GM21619 (cell line): ENCODE measurements at regions not wholly inside any gene's neighbourhood (a gene's known extent, or its start where the extent isn't known, plus 50 kb on each side); places are given as distances from the start of the nearest gene placed in this dataset.

Experiments
- ATAC-seq: cut with Tn5 transposase; IDR thresholded peaks from one replicate; pipeline ENCODE4 v1.9.1; 2021; ENCODE audit not compliant: unreplicated experiment

- no peak for ATAC-seq
These were observed 595.0 kb upstream of the BOD1L1 start for GRCh38 chr4:14222377-14223029.

- no peak for ATAC-seq
These were observed 595.9 kb upstream of the BOD1L1 start for GRCh38 chr4:14223461-14223860.

DNA sequence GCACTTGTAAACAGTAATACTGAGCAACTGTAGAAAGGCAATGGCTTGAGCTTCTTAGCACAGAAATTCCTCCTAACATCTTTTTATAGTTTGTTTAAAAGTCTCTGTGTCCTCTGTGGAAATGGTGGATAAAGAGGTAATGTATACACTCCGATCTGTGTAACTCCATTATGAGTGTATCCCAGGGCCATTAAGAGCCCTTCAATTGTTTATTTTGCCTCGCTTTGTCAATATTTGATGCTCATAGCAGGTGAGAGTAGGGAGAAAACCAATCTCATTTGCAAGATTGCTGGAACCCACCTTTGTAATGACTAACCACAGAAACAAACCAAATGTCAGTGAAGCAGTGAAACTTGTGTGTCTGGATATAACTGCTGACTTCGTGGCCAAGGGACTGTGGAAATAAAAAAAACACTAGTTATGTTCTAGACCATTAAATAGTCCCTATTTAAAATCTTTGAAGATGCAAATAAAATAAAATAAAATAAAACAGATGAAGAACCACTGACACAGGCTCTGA lies 598.2 kb upstream of the BOD1L1 start:
- ATAC-seq: no peak

DNA sequence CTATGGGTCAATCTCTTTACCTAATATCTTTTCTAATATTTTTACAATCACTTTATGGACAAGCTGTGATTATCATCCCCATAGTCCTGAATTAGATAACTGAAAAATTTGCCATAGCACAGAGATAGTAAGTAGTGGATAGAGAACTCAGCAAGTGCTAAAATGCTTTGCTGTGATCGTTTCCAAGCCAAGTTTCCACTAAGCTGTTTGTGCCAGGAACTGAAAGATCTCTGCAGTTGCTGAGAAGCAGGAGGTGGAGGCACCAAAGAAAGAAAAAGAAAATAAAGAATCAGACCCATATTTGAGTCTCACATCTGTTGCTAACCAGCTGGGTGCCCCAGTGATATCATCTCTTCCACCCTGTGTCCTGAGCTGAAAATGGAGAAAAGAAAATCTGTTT lies 605.6 kb upstream of the BOD1L1 start:
- ATAC-seq: no peak

GRCh38 chr4:14234307-14234706 lies 606.8 kb upstream of the BOD1L1 start:
- ATAC-seq: no peak

GRCh38 chr4:14236359-14236758 lies 608.8 kb upstream of the BOD1L1 start:
- ATAC-seq: no peak

GRCh38 chr4:14237911-14238310 lies 610.4 kb upstream of the BOD1L1 start:
- no peak for ATAC-seq

DNA sequence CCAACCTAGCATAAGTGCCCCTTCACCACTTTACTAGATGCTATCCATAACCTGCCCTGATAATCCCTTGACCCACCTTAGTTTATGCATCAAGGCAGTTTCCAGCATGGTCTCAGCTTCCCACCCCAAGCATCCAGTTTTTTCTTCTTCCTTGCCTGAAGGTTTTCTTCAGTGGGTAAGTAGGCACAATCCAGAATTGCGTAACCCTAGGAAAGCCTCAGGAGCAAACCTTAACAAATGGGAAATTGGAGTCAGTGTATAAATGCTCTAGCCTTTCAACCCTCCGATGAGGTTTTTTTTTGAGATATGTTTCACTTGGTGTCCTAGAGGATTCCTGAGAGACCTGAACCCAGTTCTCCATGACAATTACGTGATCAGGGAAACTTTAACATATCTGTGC lies 614.0 kb upstream of the BOD1L1 start:
- no peak for ATAC-seq

DNA sequence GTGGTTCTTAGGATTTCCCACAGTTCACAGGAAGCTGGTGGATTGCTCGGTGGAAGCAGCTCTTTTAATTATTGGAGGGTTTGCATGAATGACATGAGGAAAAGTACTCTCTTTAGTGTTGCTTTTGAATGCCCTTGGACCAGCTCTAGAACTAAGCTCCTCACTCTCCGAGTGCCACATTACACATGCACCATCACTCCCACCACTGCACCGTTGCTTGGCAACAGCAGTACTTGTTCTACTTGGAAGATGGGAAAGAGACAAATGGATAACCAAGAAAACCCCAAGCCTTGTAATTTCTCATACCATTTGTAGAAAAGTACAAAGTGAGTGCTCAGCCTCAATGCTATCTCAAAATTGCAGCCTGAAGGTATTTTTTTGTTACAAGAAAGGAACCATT lies 620.2 kb upstream of the BOD1L1 start:
- ATAC-seq: no peak

- ATAC-seq: no peak
These were observed 621.7 kb upstream of the BOD1L1 start for GRCh38 chr4:14249226-14249625.

GRCh38 chr4:14254252-14254651 lies 626.7 kb upstream of the BOD1L1 start:
- ATAC-seq: peak; percentile 61

- ATAC-seq: no peak
These were observed 627.4 kb upstream of the BOD1L1 start for GRCh38 chr4:14254926-14255325.

DNA sequence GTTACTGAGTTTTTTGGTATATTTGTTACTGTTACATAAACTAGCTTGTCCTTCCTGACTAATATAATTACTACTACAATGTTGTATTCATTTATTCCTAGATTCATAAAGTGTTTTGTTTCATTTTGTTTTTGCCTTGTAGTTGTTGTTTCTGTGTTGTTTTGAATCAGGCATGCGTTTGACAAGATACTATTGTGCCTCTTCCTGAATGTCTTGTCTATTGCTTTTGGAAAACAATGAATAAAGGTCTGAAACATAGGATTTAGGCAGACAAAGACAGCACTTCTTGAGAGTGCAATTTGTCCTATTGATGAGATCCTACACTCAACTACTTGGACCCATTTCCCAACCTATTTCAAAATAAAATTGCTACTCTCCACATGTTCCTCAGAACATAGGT lies 630.4 kb upstream of the BOD1L1 start:
- no peak for ATAC-seq

DNA sequence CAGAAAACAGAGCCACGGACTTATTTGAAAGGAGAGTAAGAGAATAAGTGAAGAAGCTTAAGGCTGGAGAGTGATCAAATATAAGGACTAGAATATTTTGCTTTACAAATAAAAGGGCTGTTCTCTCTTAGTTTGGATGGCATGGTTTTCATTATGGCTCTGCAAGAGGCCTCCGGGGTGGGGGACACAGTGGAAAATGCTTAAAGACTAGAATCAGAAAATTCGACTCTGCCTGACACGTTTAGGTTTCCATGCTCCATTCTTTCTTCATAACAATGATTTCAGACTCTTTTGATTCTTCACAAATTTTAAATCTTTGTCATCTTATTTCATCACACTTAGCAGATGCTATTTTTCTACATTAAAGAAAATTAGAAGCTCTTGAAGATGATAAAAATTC lies 632.4 kb upstream of the BOD1L1 start:
- no peak for ATAC-seq

DNA sequence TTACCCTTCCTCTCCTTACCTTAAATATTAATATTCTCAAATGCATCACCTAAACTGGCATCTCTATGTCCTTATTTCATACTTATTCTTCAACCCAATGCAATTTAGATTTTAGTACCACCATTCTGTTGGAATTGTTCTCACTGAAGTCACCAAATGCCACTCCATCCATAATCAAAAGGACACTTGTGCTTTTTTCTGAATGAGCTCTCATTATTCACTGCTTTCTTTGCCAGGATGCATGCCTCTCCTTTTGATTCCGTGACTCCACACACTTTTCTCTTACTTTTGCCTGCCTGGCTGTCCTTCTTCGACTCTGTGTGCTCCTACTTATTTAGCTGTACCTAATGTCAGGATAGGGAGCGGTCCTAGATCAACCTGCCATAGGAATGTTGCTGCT lies 633.1 kb upstream of the BOD1L1 start:
- no peak for ATAC-seq

- no peak for ATAC-seq
These were observed 634.7 kb upstream of the BOD1L1 start for GRCh38 chr4:14262221-14262620.

DNA sequence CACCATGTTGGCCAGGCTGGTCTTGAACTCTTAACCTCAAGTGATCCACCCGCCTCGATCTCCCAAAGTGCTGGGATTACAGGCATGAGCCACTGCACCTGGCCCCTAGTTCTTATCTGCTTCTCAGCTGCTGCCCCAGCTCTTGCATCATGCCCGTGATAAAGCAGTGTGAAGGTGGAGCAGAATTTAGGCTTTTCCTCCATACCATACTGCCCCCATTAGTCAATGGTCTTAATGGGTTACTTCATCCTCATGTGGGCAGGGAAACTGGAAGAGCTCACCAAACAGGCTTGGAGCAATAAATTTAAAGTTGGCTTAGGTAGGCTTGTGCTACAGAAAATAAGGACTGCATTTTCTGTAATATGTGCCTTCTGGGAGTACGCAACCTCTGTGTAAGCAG lies 636.9 kb upstream of the BOD1L1 start:
- ATAC-seq: no peak

GRCh38 chr4:14265651-14266050 lies 638.1 kb upstream of the BOD1L1 start:
- no peak for ATAC-seq

GRCh38 chr4:14267373-14268060 lies 640.0 kb upstream of the BOD1L1 start:
- no peak for ATAC-seq

- peak; percentile 58 for ATAC-seq
These were observed 642.3 kb upstream of the BOD1L1 start for GRCh38 chr4:14269824-14270223.

GRCh38 chr4:14272206-14272605 lies 644.7 kb upstream of the BOD1L1 start:
- no peak for ATAC-seq

DNA sequence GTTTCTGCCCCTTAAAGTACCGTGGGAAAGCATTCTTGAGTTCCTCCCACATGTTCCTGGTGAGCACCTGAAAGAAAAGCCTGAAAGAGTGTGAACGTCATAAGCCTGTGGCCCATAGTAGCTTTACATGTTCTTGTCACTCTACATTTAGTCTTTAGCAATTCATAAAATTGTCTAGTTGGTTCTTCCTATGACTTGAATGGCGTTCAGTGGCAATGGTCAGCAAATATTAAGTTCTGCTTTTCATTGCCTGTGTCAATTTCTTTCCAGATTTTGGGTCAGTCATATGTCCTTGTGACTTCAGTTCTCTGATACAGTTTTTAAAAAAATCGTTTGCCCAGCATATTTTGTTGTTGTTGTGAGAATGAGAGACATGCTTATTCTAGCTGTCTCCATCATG lies 650.0 kb upstream of the BOD1L1 start:
- ATAC-seq: no peak

GRCh38 chr4:14280567-14280966 lies 653.0 kb upstream of the BOD1L1 start:
- ATAC-seq: no peak
